H1 (cell line): ENCODE measurements at regions not wholly inside any gene's neighbourhood (a gene's known extent, or its start where the extent isn't known, plus 50 kb on each side); places are given as distances from the start of the nearest gene placed in this dataset.

Experiments used
- CTCF ChIA-PET: fragments of 300-600 bp; sonication (Branson Sonifier 250); formaldehyde crosslinking; loops from one replicate; lab custom pipeline; 2021; ENCODE audit not compliant: partially characterized antibody; lab: Charles Lee
- POLR2A ChIA-PET: fragments of 300-600 bp; sonication (Branson Sonifier 250); formaldehyde crosslinking; loops from one replicate; lab custom pipeline; 2021; ENCODE audit warnings: inconsistent platforms; ENCODE audit not compliant: partially characterized antibody; lab: Charles Lee
- DNase-seq, 2 experiments: peaks; one replicate each; pipeline versions ENCODE4 v3.0.0 to v3.0.0-alpha.2; 2010 to 2022; ENCODE audit warnings: low spot score in 2 of 2, low read depth in 1 of 2, mixed read lengths in 1 of 2
- FAIRE-seq: peaks from 2 replicates; lab custom pipeline; 2011; peaks lifted over from hg19 to GRCh38; lab: Jason Lieb, UNC
- H2AFZ ChIP-seq: 2 replicates; pipeline ENCODE4 v1.8.1; 2012; ENCODE audit warnings: low read length, inconsistent platforms
- H2AK5ac ChIP-seq: 2 replicates; pipeline ENCODE4 v1.6.1; 2013; ENCODE audit warnings: low read depth, low read length
- H2BK120ac ChIP-seq: replicated peaks from 2 replicates; pipeline ENCODE3; 2013; ENCODE audit warnings: low read depth, low read length, inconsistent platforms
- H2BK12ac ChIP-seq: 2 replicates; pipeline ENCODE4 v1.6.1; 2013; ENCODE audit warnings: low read depth, low read length
- H2BK15ac ChIP-seq: 2 replicates; pipeline ENCODE4 v1.6.1; 2013; ENCODE audit warnings: low read length
- H2BK20ac ChIP-seq: 2 replicates; pipeline ENCODE4 v1.6.1; 2013; ENCODE audit warnings: low read length
- H2BK5ac ChIP-seq: 2 replicates; pipeline ENCODE4 v1.6.1; 2013; ENCODE audit warnings: low read depth, low read length
- H3K14ac ChIP-seq: 2 replicates; pipeline ENCODE4 v1.6.1; 2013; ENCODE audit warnings: inconsistent platforms; ENCODE audit not compliant: insufficient read length
- H3K18ac ChIP-seq: 2 replicates; pipeline ENCODE4 v1.6.1; 2013; ENCODE audit warnings: low read length; ENCODE audit errors: extremely low read depth
- H3K23ac ChIP-seq: 2 replicates; pipeline ENCODE4 v1.6.1; 2013; ENCODE audit warnings: inconsistent platforms; ENCODE audit not compliant: insufficient read length
- H3K23me2 ChIP-seq: 2 replicates; pipeline ENCODE4 v1.6.1; 2013; ENCODE audit warnings: low read depth, low read length
- H3K27ac ChIP-seq: 2 replicates; pipeline ENCODE4 v1.6.1; 2011; ENCODE audit warnings: low read depth, low read length, inconsistent platforms
- H3K27me3 ChIP-seq, 4 experiments: replicated peaks in 1 of 4; 1 replicate in 1 of 4; 2 replicates in 3 of 4; pipeline versions ENCODE4 v1.6.1 to v1.8.1; 2011 to 2013; ENCODE audit warnings: low read length in 3 of 4, mild to moderate bottlenecking in 3 of 4, inconsistent platforms in 2 of 4, mixed read lengths in 2 of 4, moderate library complexity in 1 of 4; ENCODE audit not compliant: control insufficient read depth in 3 of 4, insufficient read depth in 3 of 4; ENCODE audit errors: extremely low read depth in 1 of 4
- H3K36me3 ChIP-seq, 4 experiments: 2 replicates each; pipeline versions ENCODE4 v1.6.1 to v1.8.1; 2011 to 2013; ENCODE audit warnings: mild to moderate bottlenecking in 4 of 4, low read length in 3 of 4, moderate library complexity in 2 of 4, control low read depth in 1 of 4, inconsistent platforms in 1 of 4; ENCODE audit not compliant: insufficient read depth in 4 of 4, control insufficient read depth in 2 of 4
- H3K4ac ChIP-seq: replicated peaks from 2 replicates; pipeline ENCODE3; 2013; ENCODE audit warnings: low read length, low read depth, mixed read lengths, inconsistent platforms; ENCODE audit not compliant: insufficient read length
- H3K4me1 ChIP-seq, 4 experiments: replicated peaks in 1 of 4; 1 replicate in 1 of 4; 2 replicates in 3 of 4; pipeline versions ENCODE4 v1.6.1 to v1.8.1; 2011 to 2013; ENCODE audit warnings: low read length in 3 of 4, inconsistent platforms in 2 of 4, mixed read lengths in 1 of 4; ENCODE audit not compliant: insufficient read depth in 4 of 4, control insufficient read depth in 3 of 4
- H3K4me2 ChIP-seq, 2 experiments: 2 replicates each; pipeline versions ENCODE4 v1.6.1 to v1.8.1; 2011 to 2013; ENCODE audit warnings: low read depth in 2 of 2, low read length in 2 of 2, control low read depth in 1 of 2, inconsistent platforms in 1 of 2, mild to moderate bottlenecking in 1 of 2; ENCODE audit not compliant: insufficient read depth in 1 of 2
- H3K4me3 ChIP-seq, 4 experiments: fragments of 200-600, 300-600 bp in 1 of 4; sonication (generic), shearing (Covaris generic), sonication (Bioruptor Twin) in 1 of 4; 2 replicates each; pipeline versions ENCODE4 v1.5.1 to v1.8.1; 2011 to 2016; ENCODE audit warnings: low read length in 4 of 4, low read depth in 3 of 4, control low read depth in 2 of 4, inconsistent platforms in 2 of 4, mild to moderate bottlenecking in 2 of 4, mixed read lengths in 1 of 4, moderate library complexity in 1 of 4; ENCODE audit not compliant: insufficient read depth in 2 of 4; ENCODE audit errors: extremely low read depth in 1 of 4
- H3K56ac ChIP-seq: replicated peaks from 2 replicates; pipeline ENCODE3; 2013; ENCODE audit warnings: low read depth, mild to moderate bottlenecking, mixed read lengths, low read length, inconsistent platforms; ENCODE audit not compliant: insufficient read length
- H3K79me1 ChIP-seq: 2 replicates; pipeline ENCODE4 v1.6.1; 2013; ENCODE audit warnings: low read depth, low read length, control low read depth
- H3K79me2 ChIP-seq, 2 experiments: 2 replicates each; pipeline versions ENCODE4 v1.6.1 to v1.8.1; 2012 to 2013; ENCODE audit warnings: low read length in 2 of 2, mild to moderate bottlenecking in 2 of 2, inconsistent platforms in 1 of 2; ENCODE audit not compliant: insufficient read depth in 2 of 2, control insufficient read depth in 1 of 2
- H3K9ac ChIP-seq, 4 experiments: replicated peaks in 1 of 4; 1 replicate in 1 of 4; 2 replicates in 3 of 4; pipeline versions ENCODE4 v1.6.1 to v1.8.1; 2011 to 2013; ENCODE audit warnings: low read depth in 3 of 4, low read length in 3 of 4, control low read depth in 2 of 4, mild to moderate bottlenecking in 2 of 4, moderate library complexity in 2 of 4, inconsistent platforms in 1 of 4; ENCODE audit errors: extremely low read depth in 1 of 4
- H3K9me3 ChIP-seq, 2 experiments: 2 replicates each; pipeline versions ENCODE4 v1.6.1 to v1.8.1; 2012 to 2013; ENCODE audit warnings: mild to moderate bottlenecking in 2 of 2, moderate library complexity in 2 of 2, control low read depth in 1 of 2, inconsistent platforms in 1 of 2, low read depth in 1 of 2, low read length in 1 of 2, mixed read lengths in 1 of 2; ENCODE audit not compliant: insufficient read depth in 2 of 2
- H4K20me1 ChIP-seq, 2 experiments: replicated peaks in 1 of 2; 2 replicates each; pipeline versions ENCODE3 to v1.8.1; 2011 to 2013; ENCODE audit warnings: inconsistent platforms in 2 of 2, low read length in 2 of 2, mild to moderate bottlenecking in 1 of 2; ENCODE audit not compliant: insufficient read depth in 2 of 2, control insufficient read depth in 1 of 2
- H4K5ac ChIP-seq: 2 replicates; pipeline ENCODE4 v1.6.1; 2013; ENCODE audit warnings: low read length, low read depth, mixed read lengths, inconsistent platforms; ENCODE audit not compliant: insufficient read length
- H4K8ac ChIP-seq: 2 replicates; pipeline ENCODE4 v1.8.0; 2013; ENCODE audit warnings: mild to moderate bottlenecking, moderate library complexity, low read length, inconsistent platforms; ENCODE audit not compliant: insufficient read depth; ENCODE audit errors: extremely low read depth
- H4K91ac ChIP-seq: replicated peaks from 2 replicates; pipeline ENCODE3; 2013; ENCODE audit warnings: low read length, mixed read lengths, inconsistent platforms; ENCODE audit not compliant: insufficient read length
- BRCA1 ChIP-seq: IDR thresholded peaks from 2 replicates; pipeline ENCODE4 v1.6.1; 2012; ENCODE audit warnings: low read depth, low read length, improper control_type of control experiment
- CBX5 ChIP-seq: fragments of 300-800, 300-1000 bp; sonication (generic); IDR thresholded peaks from 2 replicates; pipeline ENCODE4 v1.7.1; 2016; ENCODE audit warnings: antibody characterized with exemption, low read length, low read depth
- CTBP2 ChIP-seq: IDR thresholded peaks from 2 replicates; pipeline ENCODE4 v1.7.0; 2011; ENCODE audit warnings: borderline replicate concordance, mild to moderate bottlenecking, moderate library complexity, mixed read lengths, low read length; ENCODE audit not compliant: insufficient read depth, insufficient read length
- WGBS, 2 experiments: shearing (Covaris generic) in 1 of 2; methylation state at CpG; one replicate each; pipeline versions ENCODE4 v1.1.6 to v1.1.7; 2013 to 2015; ENCODE audit warnings: low lambda C conversion rate in 2 of 2, mixed read lengths in 2 of 2, inconsistent platforms in 1 of 2, low coverage in 1 of 2, missing lambda C conversion rate in 1 of 2; ENCODE audit not compliant: insufficient replicate concordance in 2 of 2, insufficient coverage in 1 of 2, insufficient read length in 1 of 2; ENCODE audit errors: extremely low coverage in 1 of 2, missing lambda C conversion rate in 1 of 2; 5-methylcytosine and 5-hydroxymethylcytosine counted together
- TF ChIP-seq, protein P1 (sequence below): IDR thresholded peaks from 2 replicates; pipeline ENCODE4 v1.6.1; 2012; ENCODE audit warnings: low read length, inconsistent platforms

DNA sequence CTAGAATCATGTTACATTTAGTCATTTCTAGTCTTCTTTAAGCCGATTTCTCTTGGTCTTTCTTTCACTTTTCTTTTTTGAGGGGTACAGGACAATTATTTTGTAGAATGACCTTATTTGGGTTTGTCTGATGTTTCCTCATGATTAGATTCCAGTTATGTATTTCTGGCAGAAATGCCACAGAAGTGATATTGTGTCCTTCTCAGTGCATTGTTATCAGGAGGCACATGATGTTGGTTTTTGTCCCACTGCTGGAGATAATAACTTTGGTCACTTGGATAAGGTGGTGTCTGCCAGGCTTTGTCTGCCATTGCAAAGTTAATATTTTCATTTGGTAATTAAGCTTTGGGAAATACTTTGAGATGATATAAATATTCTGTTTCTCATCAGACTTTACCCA lies 100.3 kb downstream of the RRM1 start:
- WGBS, 2 experiments: 68% methylated on average over 1 of the region's 1 CpG; no CpG with 5 or more reads in 1 of the 2 experiments
- Histone ChIP-seq H3K14ac (no peak overlapping the region), H4K91ac (no peak overlapping the region), H2BK20ac (no peak overlapping the region), H2AK5ac (no peak overlapping the region), H3K23ac (no peak overlapping the region), H3K23me2 (peaks cover 2% of the 10 kb centered on the region; the same call in 1 of the 2 replicates), H3K56ac (no peak overlapping the region), H3K27me3 (no peaks in the 10 kb centered on the region), H3K36me3 (no peaks in the 10 kb centered on the region), H2AFZ (no peak overlapping the region), H3K9ac (no peak overlapping the region), H3K79me1 (no peaks in the 10 kb centered on the region), H3K9me3 (no peaks in the 10 kb centered on the region), H3K27ac (no peak overlapping the region), H4K20me1 (no peaks in the 10 kb centered on the region), H4K8ac (no peak overlapping the region), H3K4ac (no peak overlapping the region), H3K18ac (no peak overlapping the region), H4K5ac (no peak overlapping the region), H2BK12ac (no peak overlapping the region), H3K79me2 (no peaks in the 10 kb centered on the region), H2BK15ac (no peak overlapping the region), H3K4me2 (no peak overlapping the region), H2BK120ac (no peak overlapping the region), H3K4me3 (no peak overlapping the region), H2BK5ac (no peak overlapping the region), H3K4me1 (no peaks in the 10 kb centered on the region)
- FAIRE-seq: no peak
- TF ChIP-seq, protein P1, sequence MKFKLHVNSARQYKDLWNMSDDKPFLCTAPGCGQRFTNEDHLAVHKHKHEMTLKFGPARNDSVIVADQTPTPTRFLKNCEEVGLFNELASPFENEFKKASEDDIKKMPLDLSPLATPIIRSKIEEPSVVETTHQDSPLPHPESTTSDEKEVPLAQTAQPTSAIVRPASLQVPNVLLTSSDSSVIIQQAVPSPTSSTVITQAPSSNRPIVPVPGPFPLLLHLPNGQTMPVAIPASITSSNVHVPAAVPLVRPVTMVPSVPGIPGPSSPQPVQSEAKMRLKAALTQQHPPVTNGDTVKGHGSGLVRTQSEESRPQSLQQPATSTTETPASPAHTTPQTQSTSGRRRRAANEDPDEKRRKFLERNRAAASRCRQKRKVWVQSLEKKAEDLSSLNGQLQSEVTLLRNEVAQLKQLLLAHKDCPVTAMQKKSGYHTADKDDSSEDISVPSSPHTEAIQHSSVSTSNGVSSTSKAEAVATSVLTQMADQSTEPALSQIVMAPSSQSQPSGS: no peak
- TF ChIP-seq CTBP2 (no peak), CBX5 (no peak), BRCA1 (no peak)
- ChIA-PET POLR2A (no interaction called here), CTCF (interaction anchor here (1.1 kb wide), 1 partner anchor 9 kb away, joined by 4 read pairs; no protein-coding TSS in a partner anchor)
- DNase-seq: no peak
